K562 (cell line): ENCODE measurements at regions not wholly inside any gene's neighbourhood (a gene's known extent, or its start where the extent isn't known, plus 50 kb on each side); places are given as distances from the start of the nearest gene placed in this dataset.

Experiments used
- CTCF ChIP-seq, 3 experiments: IDR thresholded peaks in 2 of 3; conservative IDR thresholded peaks in 1 of 3; 2 replicates each; pipeline ENCODE4 v1.5.1; 2011 to 2012; ENCODE audit warnings: low read length in 3 of 3, mild to moderate bottlenecking in 3 of 3, control low read depth in 2 of 3, improper control_type of control experiment in 1 of 3, inconsistent platforms in 1 of 3, low read depth in 1 of 3, mixed read lengths in 1 of 3, moderate library complexity in 1 of 3; ENCODE audit not compliant: insufficient read depth in 2 of 3
- MEIS2 ChIP-seq: fragments of 450-650 bp; IDR thresholded peaks from 2 replicates; pipeline ENCODE4 v1.6.1; 2014; ENCODE audit warnings: mild to moderate bottlenecking; ENCODE audit not compliant: partially characterized antibody
- MXD1 ChIP-seq: fragments of 250-450 bp; sonication (Bioruptor Pico); IDR thresholded peaks from 2 replicates; pipeline ENCODE4 v1.8.0; 2021; ENCODE audit warnings: borderline replicate concordance, mild to moderate bottlenecking, moderate library complexity; ENCODE audit not compliant: poor library complexity, severe bottlenecking
- POLR2AphosphoS2 ChIP-seq: IDR thresholded peaks from 2 replicates; pipeline ENCODE4 v1.6.1; 2012; ENCODE audit warnings: low read length, improper control_type of control experiment
- ZNF217 ChIP-seq: sonication (generic); formaldehyde crosslinking; IDR thresholded peaks from 2 replicates; pipeline ENCODE4 v1.8.0; 2022; ENCODE audit warnings: mild to moderate bottlenecking, missing genetic modification reagents

- TF ChIP-seq ZNF217 (CRISPR knock-in tag) (no peak), CTCF (IDR thresholded peaks at IDR 0.05 in 2 of 3, conservative IDR thresholded peaks at IDR 0.05 in 1 of 3; ENCODE audit: insufficient read depth in 2 of 3, low read depth in 1 of 3, low read length in 3 of 3) (no peak), MEIS2 (no peak), POLR2AphosphoS2 (no peak), MXD1 (no peak)
These were observed 201.8 kb upstream of the SLIT2 start for GRCh38 chr4:20049889-20050288.
